ENCODE measurements at regions not wholly inside any gene's neighbourhood (a gene's known extent, or its start where the extent isn't known, plus 50 kb on each side); places are given as distances from the start of the nearest gene placed in this dataset.

DNA sequence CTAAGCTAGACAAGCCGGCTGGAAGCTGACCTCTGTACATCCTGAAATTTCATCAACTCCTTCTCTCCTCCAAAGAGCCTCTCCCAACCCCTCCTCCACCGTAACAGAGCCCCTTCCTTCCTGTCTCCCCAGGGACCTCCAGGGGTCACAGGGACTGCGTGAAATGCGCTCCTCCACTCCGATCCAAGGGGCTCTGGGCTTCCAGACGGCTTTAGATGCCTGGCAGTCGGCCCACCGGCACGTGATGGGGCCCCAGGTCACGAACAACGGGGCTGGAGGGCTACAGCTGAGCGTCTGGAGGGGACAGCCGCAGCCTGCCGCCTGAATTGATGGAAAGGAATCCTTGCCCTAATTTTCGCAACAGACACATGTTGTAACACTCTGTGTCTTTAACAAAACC, 264.1 kb downstream of the MN1 start:
- TF ChIP-seq POLR2AphosphoS5 (IDR thresholded peaks at IDR 0.05; ENCODE audit: low read depth, low read length), result no peak
- no peak for TF ChIP-seq TAF1 (IDR thresholded peaks at IDR 0.05; ENCODE audit: borderline replicate concordance, insufficient read depth, low read length)
- peak; percentile 16 to 30; a peak in 1 of 4 replicates for TF ChIP-seq REST (IDR thresholded peaks at IDR 0.05; ENCODE audit: insufficient read depth in 1 of 2, low read depth in 2 of 2, low read length in 2 of 2)
- TF ChIP-seq FOXP2 (optimal IDR thresholded peaks at IDR 0.05; ENCODE audit: borderline replicate concordance, extremely low read depth, extremely low read length, insufficient read depth), result peak; percentile 70

Measured in PFSK-1 (cell line).